Skeletal muscle satellite cell (primary cell): ENCODE measurements at regions not wholly inside any gene's neighbourhood (a gene's known extent, or its start where the extent isn't known, plus 50 kb on each side); places are given as distances from the start of the nearest gene placed in this dataset.

ENCODE experiments used
- H3K27me3 ChIP-seq: 2 replicates; pipeline ENCODE4 v1.7.0; 2013; ENCODE audit warnings: low read length; ENCODE audit not compliant: control insufficient read depth, insufficient read depth
- H3K36me3 ChIP-seq: 2 replicates; pipeline ENCODE4 v1.7.0; 2013; ENCODE audit warnings: mild to moderate bottlenecking, control low read depth, low read length; ENCODE audit not compliant: insufficient read depth
- H3K4me1 ChIP-seq: 2 replicates; pipeline ENCODE4 v1.7.0; 2013; ENCODE audit warnings: low read length; ENCODE audit not compliant: control insufficient read depth, insufficient read depth
- H3K4me2 ChIP-seq: 2 replicates; pipeline ENCODE4 v1.7.0; 2013; ENCODE audit warnings: mild to moderate bottlenecking, low read length
- H3K4me3 ChIP-seq: 2 replicates; pipeline ENCODE4 v1.7.0; 2013; ENCODE audit warnings: low read length
- H3K9ac ChIP-seq: 2 replicates; pipeline ENCODE4 v1.7.0; 2013; ENCODE audit warnings: mild to moderate bottlenecking, low read depth, low read length, moderate library complexity
- H3K9me3 ChIP-seq: replicated peaks from 2 replicates; pipeline ENCODE4 v1.7.0; 2013; ENCODE audit warnings: mild to moderate bottlenecking, control low read depth, low read length

- H3K4me2 ChIP-seq = no peak overlapping the region
- H3K36me3 ChIP-seq = no peaks in the 10 kb centered on the region
- H3K9me3 ChIP-seq = peaks cover 6% of the 10 kb centered on the region
- H3K4me3 ChIP-seq = no peak overlapping the region
- H3K27me3 ChIP-seq = no peaks in the 10 kb centered on the region
- no peaks in the 10 kb centered on the region for H3K4me1 ChIP-seq
- no peak overlapping the region for H3K9ac ChIP-seq
These were observed 192.0 kb downstream of the ERMARD start for GRCh38 chr6:169943241-169944060.

- Histone ChIP-seq H3K36me3 (no peaks in the 10 kb centered on the region), H3K9ac (no peak overlapping the region), H3K27me3 (no peaks in the 10 kb centered on the region), H3K4me2 (no peak overlapping the region), H3K4me3 (no peak overlapping the region), H3K4me1 (no peaks in the 10 kb centered on the region), H3K9me3 (peaks cover 6% of the 10 kb centered on the region)
These were observed 190.8 kb downstream of the ERMARD start for GRCh38 chr6:169942173-169942572.

- Histone ChIP-seq H3K4me3 (no peak overlapping the region), H3K9me3 (peaks cover 8% of the 10 kb centered on the region), H3K9ac (no peak overlapping the region), H3K4me2 (no peak overlapping the region), H3K36me3 (no peaks in the 10 kb centered on the region), H3K27me3 (no peaks in the 10 kb centered on the region), H3K4me1 (no peaks in the 10 kb centered on the region)
These were observed 189.3 kb downstream of the ERMARD start for GRCh38 chr6:169940481-169941271.

GRCh38 chr6:169939554-169940164 lies 188.2 kb downstream of the ERMARD start:
- no peaks in the 10 kb centered on the region for H3K27me3 ChIP-seq
- H3K36me3 ChIP-seq = no peaks in the 10 kb centered on the region
- no peak overlapping the region for H3K4me2 ChIP-seq
- no peak overlapping the region for H3K4me3 ChIP-seq
- H3K4me1 ChIP-seq = no peaks in the 10 kb centered on the region
- no peak overlapping the region for H3K9ac ChIP-seq
- peaks cover 8% of the 10 kb centered on the region for H3K9me3 ChIP-seq

GRCh38 chr6:169938731-169939130 lies 187.3 kb downstream of the ERMARD start:
- H3K4me1 ChIP-seq = no peaks in the 10 kb centered on the region
- no peaks in the 10 kb centered on the region for H3K27me3 ChIP-seq
- H3K9me3 ChIP-seq = peaks cover 8% of the 10 kb centered on the region
- no peak overlapping the region for H3K4me2 ChIP-seq
- H3K36me3 ChIP-seq = no peaks in the 10 kb centered on the region
- H3K9ac ChIP-seq = no peak overlapping the region
- no peak overlapping the region for H3K4me3 ChIP-seq

DNA sequence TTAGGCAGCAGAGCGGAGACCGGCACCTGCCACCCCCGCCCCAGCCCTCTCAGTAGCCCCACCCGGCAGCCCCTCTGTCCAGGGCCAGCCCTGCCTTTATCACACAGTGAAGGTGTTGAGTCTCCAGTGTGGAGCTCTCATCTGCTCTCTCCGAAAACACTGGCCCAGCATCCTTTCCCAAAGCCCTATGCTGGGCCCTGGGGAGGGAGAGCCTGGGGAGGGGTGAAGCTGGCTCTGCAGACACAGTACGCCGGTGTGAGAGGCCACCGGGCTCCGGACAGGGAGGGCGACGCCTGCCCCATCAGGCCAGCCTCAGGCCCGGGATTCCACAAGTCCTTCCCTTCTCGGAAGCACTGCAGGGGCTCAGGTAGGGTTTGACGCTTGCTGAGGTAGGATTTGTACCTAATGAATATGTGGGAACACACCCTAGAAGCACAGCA lies 186.9 kb downstream of the ERMARD start:
- Histone ChIP-seq H3K36me3 (no peaks in the 10 kb centered on the region), H3K27me3 (no peaks in the 10 kb centered on the region), H3K9me3 (peaks cover 8% of the 10 kb centered on the region), H3K4me1 (no peaks in the 10 kb centered on the region), H3K4me3 (no peak overlapping the region), H3K4me2 (no peak overlapping the region), H3K9ac (no peak overlapping the region)

- Histone ChIP-seq H3K4me3 (no peak overlapping the region), H3K4me1 (no peaks in the 10 kb centered on the region), H3K9ac (no peak overlapping the region), H3K27me3 (no peaks in the 10 kb centered on the region), H3K9me3 (peaks cover 8% of the 10 kb centered on the region), H3K36me3 (no peaks in the 10 kb centered on the region), H3K4me2 (no peak overlapping the region)
These were observed 186.2 kb downstream of the ERMARD start for GRCh38 chr6:169937389-169938261.

- H3K9me3 ChIP-seq = peaks cover 11% of the 10 kb centered on the region
- H3K9ac ChIP-seq = no peak overlapping the region
- H3K4me3 ChIP-seq = no peak overlapping the region
- no peaks in the 10 kb centered on the region for H3K27me3 ChIP-seq
- H3K4me2 ChIP-seq = no peak overlapping the region
- no peaks in the 10 kb centered on the region for H3K4me1 ChIP-seq
- no peaks in the 10 kb centered on the region for H3K36me3 ChIP-seq
These were observed 185.0 kb downstream of the ERMARD start for GRCh38 chr6:169936355-169936975.

DNA sequence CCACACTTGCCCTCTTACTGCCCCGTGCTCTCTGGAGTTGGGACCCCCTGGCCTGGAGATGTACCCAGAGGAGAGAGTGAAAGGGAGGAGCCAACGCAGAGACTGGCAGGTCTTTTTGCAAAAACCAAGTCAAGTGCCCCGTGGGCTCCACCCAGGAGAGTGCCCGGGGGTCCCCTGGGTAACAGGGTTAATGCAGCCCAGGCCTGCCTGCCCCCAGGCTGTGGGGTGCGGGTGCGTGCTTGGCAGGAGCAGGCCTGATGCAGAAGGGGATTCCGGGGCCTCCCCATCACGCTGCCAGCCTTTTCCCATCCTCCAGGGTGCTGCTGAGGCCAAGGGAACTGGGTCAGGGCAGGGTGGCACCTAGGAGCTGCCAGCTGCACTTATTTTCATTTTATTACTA lies 184.4 kb downstream of the ERMARD start:
- Histone ChIP-seq H3K36me3 (no peaks in the 10 kb centered on the region), H3K4me2 (no peak overlapping the region), H3K27me3 (no peaks in the 10 kb centered on the region), H3K4me1 (no peaks in the 10 kb centered on the region), H3K9ac (no peak overlapping the region), H3K9me3 (peaks cover 11% of the 10 kb centered on the region), H3K4me3 (no peak overlapping the region)

DNA sequence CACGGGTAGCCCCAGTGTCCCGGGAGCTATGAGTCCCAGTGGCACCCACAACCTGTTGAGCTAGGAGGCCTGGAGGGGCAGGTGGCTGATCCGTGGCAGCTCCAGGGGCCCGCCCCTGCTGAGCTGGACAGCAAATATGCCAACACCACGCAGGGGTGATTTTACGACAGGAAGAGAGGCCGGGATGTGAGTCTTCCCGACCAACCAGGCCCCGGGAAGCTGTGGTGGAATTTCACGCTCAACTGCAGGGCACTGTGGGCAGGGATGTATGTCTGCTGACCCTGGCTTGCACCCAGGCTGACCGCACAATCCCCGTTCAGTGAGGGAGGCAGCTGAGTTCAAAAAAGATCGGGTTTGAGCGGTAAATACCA lies 183.9 kb downstream of the ERMARD start:
- H3K9ac ChIP-seq = no peak overlapping the region
- no peaks in the 10 kb centered on the region for H3K4me1 ChIP-seq
- H3K27me3 ChIP-seq = no peaks in the 10 kb centered on the region
- no peaks in the 10 kb centered on the region for H3K36me3 ChIP-seq
- H3K4me3 ChIP-seq = no peak overlapping the region
- H3K4me2 ChIP-seq = no peak overlapping the region
- H3K9me3 ChIP-seq = peaks cover 11% of the 10 kb centered on the region
